Raji (cell line): ENCODE measurements at regions not wholly inside any gene's neighbourhood (a gene's known extent, or its start where the extent isn't known, plus 50 kb on each side); places are given as distances from the start of the nearest gene placed in this dataset.

Experiments used
- POLR2A ChIP-seq: IDR thresholded peaks from 2 replicates; pipeline ENCODE4 v1.6.1; 2011; ENCODE audit warnings: low read depth, low read length, control low read depth; ENCODE audit not compliant: insufficient read depth

GRCh38 chr1:20405893-20406604 is 80.0 kb downstream of the CAMK2N1 start:
- peak; percentile 17; the same call in 1 of the 2 replicates for TF ChIP-seq POLR2A

- no peak; the same call in 1 of the 2 replicates for TF ChIP-seq POLR2A
Observed at GRCh38 chr1:20405051-20405754, 80.8 kb downstream of the CAMK2N1 start.
